ENCODE measurements at regions not wholly inside any gene's neighbourhood (a gene's known extent, or its start where the extent isn't known, plus 50 kb on each side); places are given as distances from the start of the nearest gene placed in this dataset.

DNA sequence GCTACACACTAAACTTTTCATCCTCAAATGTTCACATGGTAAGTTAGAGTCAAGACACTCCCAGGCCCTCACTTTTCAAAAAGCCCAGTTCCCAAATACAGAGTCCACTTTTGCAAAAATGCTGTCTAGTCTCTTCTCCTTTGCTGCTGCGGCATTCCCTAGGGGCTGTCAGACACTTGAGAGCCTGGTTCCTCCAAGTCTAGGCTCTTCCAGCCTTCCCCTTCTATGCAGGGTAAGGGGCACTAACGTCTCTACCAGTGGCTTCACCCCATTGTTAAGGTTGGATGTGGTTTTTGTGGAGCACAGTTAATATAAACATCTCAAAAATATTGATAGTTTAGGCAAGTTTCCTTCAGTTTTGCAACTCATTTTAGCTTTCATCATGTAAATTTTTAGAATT is 181.5 kb downstream of the KIF18A start:
- no peak for TF ChIP-seq JUND (IDR thresholded peaks at IDR 0.05)
- Histone ChIP-seq H3K4me3 (ENCODE audit: low read depth in 1 of 3, low read length in 3 of 3) (no peak overlapping the region), H3K9me3 (ENCODE audit: control insufficient read depth in 4 of 4, low read length in 3 of 4) (no peaks in the 10 kb centered on the region), H3K4me1 (ENCODE audit: control insufficient read depth in 4 of 4, insufficient read depth in 4 of 4, low read length in 3 of 4) (no peaks in the 10 kb centered on the region), H3K36me3 (ENCODE audit: control insufficient read depth in 4 of 4, insufficient read depth in 3 of 4, low read depth in 1 of 4, low read length in 3 of 4) (no peaks in the 10 kb centered on the region), H3K27ac (ENCODE audit: low read depth in 1 of 2, low read length in 2 of 2) (no peak overlapping the region), H3K27me3 (ENCODE audit: control insufficient read depth in 4 of 4, insufficient read depth in 4 of 4, low read length in 3 of 4) (no peaks in the 10 kb centered on the region), H3K9ac (ENCODE audit: low read depth in 1 of 2, low read length in 2 of 2) (no peak overlapping the region)
- DNase-seq (ENCODE audit: low spot score), result no peak
- WGBS, result 65% methylated on average over 2 of the region's 2 CpGs

DNA sequence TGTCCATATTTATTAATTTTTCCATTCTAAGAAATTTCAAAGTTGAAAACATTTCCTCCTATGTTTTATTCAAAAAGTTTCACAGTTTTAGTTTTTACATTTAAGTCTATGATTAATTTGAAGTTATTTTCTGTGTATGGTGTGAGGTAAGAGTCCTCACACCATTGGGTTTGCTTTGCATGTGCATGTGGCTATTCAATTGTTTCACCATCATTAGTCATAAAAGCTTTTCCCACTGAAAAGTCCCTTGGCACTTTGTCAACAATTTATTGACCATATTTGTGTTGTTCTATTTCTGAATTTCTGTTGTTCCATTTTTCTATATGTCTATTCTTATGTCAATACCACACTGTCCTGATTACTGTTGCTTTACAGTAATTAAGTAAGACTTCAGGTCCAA is 186.5 kb downstream of the KIF18A start:
- TF ChIP-seq EGR1 (IDR thresholded peaks at IDR 0.05; ENCODE audit: low read depth in 2 of 2) (no peak), SP1 (IDR thresholded peaks at IDR 0.05) (no peak), JUND (IDR thresholded peaks at IDR 0.05) (no peak), RXRA (IDR thresholded peaks at IDR 0.05) (no peak)
- Histone ChIP-seq H3K9ac (ENCODE audit: low read depth in 1 of 2, low read length in 2 of 2) (no peak overlapping the region), H3K36me3 (ENCODE audit: control insufficient read depth in 4 of 4, insufficient read depth in 3 of 4, low read depth in 1 of 4, low read length in 3 of 4) (no peaks in the 10 kb centered on the region), H3K9me3 (ENCODE audit: control insufficient read depth in 4 of 4, low read length in 3 of 4) (no peaks in the 10 kb centered on the region), H3K4me1 (ENCODE audit: control insufficient read depth in 4 of 4, insufficient read depth in 4 of 4, low read length in 3 of 4) (no peaks in the 10 kb centered on the region), H3K27ac (ENCODE audit: low read depth in 1 of 2, low read length in 2 of 2) (no peak overlapping the region), H3K27me3 (ENCODE audit: control insufficient read depth in 4 of 4, insufficient read depth in 4 of 4, low read length in 3 of 4) (no peaks in the 10 kb centered on the region), H3K4me3 (ENCODE audit: low read depth in 1 of 3, low read length in 3 of 3) (no peak overlapping the region)
- DNase-seq (ENCODE audit: low spot score), result no peak

DNA sequence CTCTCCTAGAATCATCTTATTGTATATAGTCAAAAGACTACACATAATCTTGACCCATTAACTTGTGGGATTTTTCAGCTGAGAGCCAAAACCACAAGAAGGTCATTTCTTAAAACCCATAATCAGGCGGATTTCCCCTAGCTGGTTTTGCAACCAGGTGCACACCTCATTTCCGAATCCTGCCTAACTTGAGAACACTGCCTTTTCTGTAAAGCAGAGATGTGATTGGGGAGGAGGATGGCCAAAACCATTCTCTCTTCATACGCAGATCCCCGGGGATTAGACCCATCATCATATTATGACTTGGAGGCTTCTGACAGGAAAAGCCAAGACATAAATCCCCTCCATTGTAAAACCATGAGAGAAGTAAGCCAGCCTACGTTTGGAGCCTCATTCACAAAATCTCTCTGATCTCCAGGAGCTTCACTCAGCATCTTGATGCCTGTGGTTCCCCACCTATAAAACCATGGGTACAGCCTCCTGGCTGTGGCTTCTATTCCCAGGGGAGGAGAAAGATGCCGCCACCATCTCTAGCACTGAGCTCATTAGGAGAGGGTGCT is 191.3 kb downstream of the KIF18A start:
- no peak for TF ChIP-seq FOXA2 (IDR thresholded peaks at IDR 0.05)
- TF ChIP-seq, protein P1, sequence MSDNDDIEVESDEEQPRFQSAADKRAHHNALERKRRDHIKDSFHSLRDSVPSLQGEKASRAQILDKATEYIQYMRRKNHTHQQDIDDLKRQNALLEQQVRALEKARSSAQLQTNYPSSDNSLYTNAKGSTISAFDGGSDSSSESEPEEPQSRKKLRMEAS (IDR thresholded peaks at IDR 0.05), result no peak
- TF ChIP-seq, protein P2, sequence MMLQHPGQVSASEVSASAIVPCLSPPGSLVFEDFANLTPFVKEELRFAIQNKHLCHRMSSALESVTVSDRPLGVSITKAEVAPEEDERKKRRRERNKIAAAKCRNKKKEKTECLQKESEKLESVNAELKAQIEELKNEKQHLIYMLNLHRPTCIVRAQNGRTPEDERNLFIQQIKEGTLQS (IDR thresholded peaks at IDR 0.05), result no peak
- no peak for TF ChIP-seq YY1 (IDR thresholded peaks at IDR 0.05)
- TF ChIP-seq SP1 (IDR thresholded peaks at IDR 0.05), result no peak
- TF ChIP-seq, protein P3, sequence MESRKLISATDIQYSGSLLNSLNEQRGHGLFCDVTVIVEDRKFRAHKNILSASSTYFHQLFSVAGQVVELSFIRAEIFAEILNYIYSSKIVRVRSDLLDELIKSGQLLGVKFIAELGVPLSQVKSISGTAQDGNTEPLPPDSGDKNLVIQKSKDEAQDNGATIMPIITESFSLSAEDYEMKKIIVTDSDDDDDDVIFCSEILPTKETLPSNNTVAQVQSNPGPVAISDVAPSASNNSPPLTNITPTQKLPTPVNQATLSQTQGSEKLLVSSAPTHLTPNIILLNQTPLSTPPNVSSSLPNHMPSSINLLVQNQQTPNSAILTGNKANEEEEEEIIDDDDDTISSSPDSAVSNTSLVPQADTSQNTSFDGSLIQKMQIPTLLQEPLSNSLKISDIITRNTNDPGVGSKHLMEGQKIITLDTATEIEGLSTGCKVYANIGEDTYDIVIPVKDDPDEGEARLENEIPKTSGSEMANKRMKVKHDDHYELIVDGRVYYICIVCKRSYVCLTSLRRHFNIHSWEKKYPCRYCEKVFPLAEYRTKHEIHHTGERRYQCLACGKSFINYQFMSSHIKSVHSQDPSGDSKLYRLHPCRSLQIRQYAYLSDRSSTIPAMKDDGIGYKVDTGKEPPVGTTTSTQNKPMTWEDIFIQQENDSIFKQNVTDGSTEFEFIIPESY (IDR thresholded peaks at IDR 0.05), result no peak
- 78% methylated on average over 6 of the region's 6 CpGs for WGBS
- Histone ChIP-seq H3K36me3 (ENCODE audit: control insufficient read depth in 4 of 4, insufficient read depth in 3 of 4, low read depth in 1 of 4, low read length in 3 of 4) (no peaks in the 10 kb centered on the region), H3K4me1 (ENCODE audit: control insufficient read depth in 4 of 4, insufficient read depth in 4 of 4, low read length in 3 of 4) (no peaks in the 10 kb centered on the region), H3K27me3 (ENCODE audit: control insufficient read depth in 4 of 4, insufficient read depth in 4 of 4, low read length in 3 of 4) (no peaks in the 10 kb centered on the region), H3K27ac (ENCODE audit: low read depth in 1 of 2, low read length in 2 of 2) (no peak overlapping the region), H3K9me3 (ENCODE audit: control insufficient read depth in 4 of 4, low read length in 3 of 4) (no peaks in the 10 kb centered on the region), H3K4me3 (ENCODE audit: low read depth in 1 of 3, low read length in 3 of 3) (no peak overlapping the region), H3K9ac (ENCODE audit: low read depth in 1 of 2, low read length in 2 of 2) (no peak overlapping the region)
- no peak for DNase-seq (ENCODE audit: low spot score)

DNA sequence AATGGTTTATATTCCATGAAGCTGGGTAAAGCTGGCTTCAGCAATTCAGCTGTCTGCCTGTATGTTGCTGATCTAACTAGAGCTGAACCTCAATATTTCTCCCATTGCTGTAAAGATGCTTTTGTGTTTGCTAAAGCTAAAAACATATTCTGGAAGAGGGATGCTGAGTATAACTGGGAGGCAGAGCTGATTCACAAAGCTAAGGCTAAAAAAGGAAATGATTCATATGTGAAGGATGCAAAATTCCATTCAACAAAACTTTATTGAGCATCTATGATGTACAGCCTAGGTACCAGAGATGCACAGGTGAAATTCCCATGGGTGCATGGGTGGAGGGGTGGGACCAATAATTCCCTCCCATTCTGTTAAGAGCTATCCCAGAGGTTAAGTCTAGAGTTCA is 193.9 kb downstream of the KIF18A start:
- no peak overlapping the region for H3K27ac ChIP-seq (ENCODE audit: low read depth in 1 of 2, low read length in 2 of 2)
- DNase-seq (ENCODE audit: low spot score), result no peak
- no peak overlapping the region for H3K9ac ChIP-seq (ENCODE audit: low read depth in 1 of 2, low read length in 2 of 2)
- TF ChIP-seq, protein P1 (IDR thresholded peaks at IDR 0.05), result no peak
- TF ChIP-seq HNF4A (conservative IDR thresholded peaks at IDR 0.05), result no peak
- TF ChIP-seq RAD21 (IDR thresholded peaks at IDR 0.05), result no peak
- TF ChIP-seq RXRA (IDR thresholded peaks at IDR 0.05), result no peak
- no peak for TF ChIP-seq EGR1 (IDR thresholded peaks at IDR 0.05; ENCODE audit: low read depth in 2 of 2)
- TF ChIP-seq YY1 (IDR thresholded peaks at IDR 0.05), result no peak
- TF ChIP-seq, protein P3 (IDR thresholded peaks at IDR 0.05), result no peak
- no peak for TF ChIP-seq JUND (IDR thresholded peaks at IDR 0.05)
- TF ChIP-seq, protein P2 (IDR thresholded peaks at IDR 0.05), result no peak
- TF ChIP-seq, protein P4, sequence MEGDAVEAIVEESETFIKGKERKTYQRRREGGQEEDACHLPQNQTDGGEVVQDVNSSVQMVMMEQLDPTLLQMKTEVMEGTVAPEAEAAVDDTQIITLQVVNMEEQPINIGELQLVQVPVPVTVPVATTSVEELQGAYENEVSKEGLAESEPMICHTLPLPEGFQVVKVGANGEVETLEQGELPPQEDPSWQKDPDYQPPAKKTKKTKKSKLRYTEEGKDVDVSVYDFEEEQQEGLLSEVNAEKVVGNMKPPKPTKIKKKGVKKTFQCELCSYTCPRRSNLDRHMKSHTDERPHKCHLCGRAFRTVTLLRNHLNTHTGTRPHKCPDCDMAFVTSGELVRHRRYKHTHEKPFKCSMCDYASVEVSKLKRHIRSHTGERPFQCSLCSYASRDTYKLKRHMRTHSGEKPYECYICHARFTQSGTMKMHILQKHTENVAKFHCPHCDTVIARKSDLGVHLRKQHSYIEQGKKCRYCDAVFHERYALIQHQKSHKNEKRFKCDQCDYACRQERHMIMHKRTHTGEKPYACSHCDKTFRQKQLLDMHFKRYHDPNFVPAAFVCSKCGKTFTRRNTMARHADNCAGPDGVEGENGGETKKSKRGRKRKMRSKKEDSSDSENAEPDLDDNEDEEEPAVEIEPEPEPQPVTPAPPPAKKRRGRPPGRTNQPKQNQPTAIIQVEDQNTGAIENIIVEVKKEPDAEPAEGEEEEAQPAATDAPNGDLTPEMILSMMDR (IDR thresholded peaks at IDR 0.05; ENCODE audit: low read depth, low read length, missing input control), result no peak
- TF ChIP-seq FOXA1 (IDR thresholded peaks at IDR 0.05), result no peak
- TF ChIP-seq TAF1 (conservative IDR thresholded peaks at IDR 0.05), result no peak
- TF ChIP-seq HNF4G (IDR thresholded peaks at IDR 0.05), result no peak
- TF ChIP-seq NR2F2 (IDR thresholded peaks at IDR 0.05), result no peak
- TF ChIP-seq FOXA2 (IDR thresholded peaks at IDR 0.05), result no peak

More for the DNA sequence above, 193.9 kb downstream of the KIF18A start:
- no peaks in the 10 kb centered on the region for H3K36me3 ChIP-seq (ENCODE audit: control insufficient read depth in 4 of 4, insufficient read depth in 3 of 4, low read depth in 1 of 4, low read length in 3 of 4)
- no peak overlapping the region for H3K4me3 ChIP-seq (ENCODE audit: low read depth in 1 of 3, low read length in 3 of 3)
- H3K9me3 ChIP-seq (ENCODE audit: control insufficient read depth in 4 of 4, low read length in 3 of 4), result no peaks in the 10 kb centered on the region
- H3K4me1 ChIP-seq (ENCODE audit: control insufficient read depth in 4 of 4, insufficient read depth in 4 of 4, low read length in 3 of 4), result no peaks in the 10 kb centered on the region
- no peaks in the 10 kb centered on the region for H3K27me3 ChIP-seq (ENCODE audit: control insufficient read depth in 4 of 4, insufficient read depth in 4 of 4, low read length in 3 of 4)

Measured in liver (tissue), 8 donors.